Nucleus accumbens (tissue), 56 donors: ENCODE measurements at regions not wholly inside any gene's neighbourhood (a gene's known extent, or its start where the extent isn't known, plus 50 kb on each side); places are given as distances from the start of the nearest gene placed in this dataset.
A peak's percentile ranks its signal among the peaks of the same experiment; 100 is the strongest.

Experiments
- DNase-seq, 56 donors: peaks; one replicate each; lab custom pipeline; 2025; lab: John Stamatoyannopoulos, UW

DNA sequence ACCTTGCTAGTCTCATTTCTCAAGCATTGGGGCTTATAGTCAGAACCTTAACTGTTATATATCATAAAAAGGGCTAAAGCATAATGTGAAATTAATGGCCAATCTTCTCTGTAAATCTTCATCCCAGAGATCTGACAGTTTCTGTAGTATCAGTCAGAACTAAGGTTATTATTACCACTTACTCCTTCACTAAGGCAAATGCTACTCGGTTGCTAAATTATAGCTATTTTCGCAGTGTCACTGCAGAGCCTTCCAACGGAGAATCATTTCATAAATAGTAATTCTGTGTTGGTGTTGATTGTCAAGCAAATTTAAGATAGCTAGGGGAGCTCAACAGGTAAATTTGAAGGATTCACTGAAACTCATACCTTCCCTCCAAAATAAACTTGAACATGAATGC lies 258.0 kb downstream of the METTL4 start:
- DNase-seq = no peak

DNA sequence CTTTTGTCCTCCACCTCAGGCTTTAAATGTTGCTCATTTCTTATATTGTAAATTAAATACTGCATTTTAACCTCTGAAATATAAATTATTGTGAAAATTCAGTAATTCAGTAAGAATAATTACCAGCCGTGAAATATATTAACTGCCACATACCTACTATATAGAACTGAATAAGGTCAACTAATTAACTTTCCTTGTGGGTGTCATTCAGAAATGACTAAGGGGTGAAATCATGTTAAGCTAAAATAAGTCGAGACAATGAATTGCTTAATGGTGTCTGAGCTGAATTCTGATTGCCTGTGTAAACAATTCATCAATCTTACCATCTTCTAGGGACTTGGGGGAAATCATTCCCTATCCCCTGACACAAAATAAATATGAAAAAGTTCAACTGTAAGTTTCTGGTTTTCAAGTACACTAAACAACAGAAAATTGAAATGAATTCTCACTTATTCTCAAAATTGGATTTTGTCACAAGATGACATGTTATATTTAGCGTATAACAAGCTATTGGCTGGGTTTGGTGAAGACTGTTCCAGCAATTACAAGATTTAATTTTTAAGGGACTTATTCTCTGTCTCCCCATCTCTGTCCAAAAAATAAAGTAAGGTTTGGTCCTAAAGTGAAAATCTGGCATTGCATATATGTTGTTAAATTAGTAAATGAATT lies 255.1 kb downstream of the METTL4 start:
- no peak for DNase-seq

DNA sequence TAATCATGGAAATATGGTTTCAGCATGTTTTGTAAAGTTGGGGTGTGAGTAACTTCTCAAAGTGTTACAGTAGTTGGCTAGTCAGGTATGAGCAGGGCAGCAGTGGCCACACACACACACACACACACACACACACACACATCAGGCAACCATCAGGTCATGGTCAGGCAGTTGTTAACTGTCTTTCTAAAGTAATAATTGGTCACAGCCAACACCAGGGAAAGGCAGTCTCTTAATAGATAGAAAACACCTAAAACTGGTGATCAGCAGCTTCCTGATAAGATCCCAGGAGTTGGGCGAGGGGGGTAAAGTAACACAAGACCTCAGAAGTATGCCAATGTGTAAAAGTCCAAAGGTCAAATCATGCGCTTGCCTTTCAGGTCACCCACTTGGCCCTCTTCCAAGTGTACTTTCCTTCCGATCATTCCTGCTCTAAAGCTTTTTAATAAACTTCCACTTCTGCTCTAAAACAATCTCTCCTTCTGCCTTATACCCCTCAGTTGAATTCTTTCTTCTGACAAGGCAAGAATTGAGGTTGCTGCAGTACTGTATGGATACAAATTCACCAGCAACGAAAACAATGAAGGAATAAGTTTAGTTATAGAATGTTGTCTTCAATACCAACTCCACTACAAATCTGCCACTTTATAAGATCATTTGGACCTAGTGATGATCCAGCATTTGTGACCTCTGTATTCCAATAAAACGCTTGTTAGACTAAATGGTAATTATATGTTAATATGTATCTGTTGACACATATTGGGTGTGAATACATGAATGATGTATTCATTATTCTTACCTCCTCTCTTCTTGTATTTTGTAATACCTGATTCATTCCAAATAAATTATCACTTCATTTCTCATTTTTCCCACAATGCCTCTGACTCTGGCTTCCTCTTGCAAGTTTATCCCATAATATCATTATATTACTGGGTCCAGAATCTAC lies 254.3 kb downstream of the METTL4 start:
- no peak for DNase-seq

DNA sequence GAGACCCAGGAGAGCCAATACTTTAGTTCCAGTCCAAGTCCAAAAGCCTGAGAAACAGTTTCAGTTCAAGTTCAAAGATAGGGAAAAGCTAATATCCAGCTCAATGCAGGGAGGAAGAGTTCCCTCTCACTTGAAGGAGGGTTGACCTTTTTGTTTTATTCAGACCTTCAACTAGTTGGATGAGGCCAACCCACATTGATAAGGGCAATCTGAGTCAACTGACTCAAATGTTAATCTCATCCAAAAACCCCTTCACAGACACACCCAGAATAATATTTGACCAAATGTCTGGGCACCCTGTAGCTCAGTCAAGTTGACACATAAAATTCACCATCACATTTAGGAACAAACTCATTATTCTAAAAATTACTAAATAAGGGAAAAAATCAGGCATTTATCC lies 246.8 kb downstream of the METTL4 start:
- no peak for DNase-seq

DNA sequence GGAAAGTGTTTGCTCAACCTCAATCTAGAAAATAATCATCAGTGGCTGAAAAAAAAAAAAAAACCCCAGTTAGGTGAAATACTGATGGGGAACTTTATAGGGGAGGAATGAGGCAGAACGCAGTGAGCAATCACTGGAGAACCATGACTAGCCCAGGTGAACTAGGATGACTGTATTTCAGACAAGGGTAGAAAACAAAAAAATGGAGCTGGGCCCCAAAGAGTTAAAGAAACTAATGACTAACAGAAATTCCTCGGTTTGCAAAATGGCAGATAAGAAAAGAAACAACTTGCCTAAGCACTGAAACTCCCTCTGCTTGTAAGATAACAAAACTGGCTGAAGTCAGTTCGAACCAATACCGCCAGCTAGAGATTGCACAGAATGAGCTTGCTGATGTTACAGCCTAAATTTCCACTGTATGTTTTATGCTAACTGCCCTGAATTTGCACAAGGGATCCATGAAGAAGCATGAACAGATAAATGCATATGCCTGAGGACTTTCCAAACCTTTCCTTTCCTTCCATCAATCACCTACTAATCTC lies 245.9 kb downstream of the METTL4 start:
- no peak for DNase-seq

DNA sequence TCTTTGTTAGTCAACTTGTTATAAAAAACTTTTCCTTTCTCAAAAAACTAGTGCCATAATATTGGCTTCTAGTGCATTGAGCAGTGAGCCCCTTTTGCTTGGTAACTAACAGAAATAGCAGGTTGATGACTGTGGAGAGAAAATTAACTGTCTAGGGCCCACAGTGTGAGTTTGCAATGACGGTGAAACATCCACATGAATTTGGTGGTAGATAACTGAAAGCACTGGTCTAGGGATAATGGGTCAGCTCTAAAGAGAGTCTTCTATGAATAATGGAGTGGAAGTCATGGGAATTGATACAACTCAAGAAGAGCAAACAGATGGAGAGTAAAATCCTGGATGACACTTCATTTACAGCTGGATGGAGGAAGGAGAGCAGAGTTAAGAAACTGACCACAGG lies 245.4 kb downstream of the METTL4 start:
- DNase-seq = no peak

DNA sequence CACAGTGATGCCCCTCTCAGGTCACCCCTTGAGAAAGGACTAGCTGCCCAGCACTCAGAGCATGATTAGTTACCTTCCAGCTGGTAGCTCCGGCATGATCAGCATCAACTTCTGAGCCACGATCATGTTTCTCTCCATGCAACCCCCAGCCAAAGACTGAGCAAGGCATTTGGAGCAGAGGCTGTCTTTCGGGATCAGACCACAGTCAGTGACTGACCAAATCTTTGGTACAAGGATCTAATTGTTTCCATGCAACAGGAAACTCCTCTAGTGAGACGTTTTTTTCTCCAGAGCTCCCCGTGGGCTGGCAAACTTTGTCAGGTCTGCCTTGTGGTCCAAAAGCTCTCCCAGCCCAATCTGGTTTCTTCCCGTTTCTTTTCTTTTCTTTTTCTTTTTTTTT lies 244.3 kb downstream of the METTL4 start:
- DNase-seq = no peak

DNA sequence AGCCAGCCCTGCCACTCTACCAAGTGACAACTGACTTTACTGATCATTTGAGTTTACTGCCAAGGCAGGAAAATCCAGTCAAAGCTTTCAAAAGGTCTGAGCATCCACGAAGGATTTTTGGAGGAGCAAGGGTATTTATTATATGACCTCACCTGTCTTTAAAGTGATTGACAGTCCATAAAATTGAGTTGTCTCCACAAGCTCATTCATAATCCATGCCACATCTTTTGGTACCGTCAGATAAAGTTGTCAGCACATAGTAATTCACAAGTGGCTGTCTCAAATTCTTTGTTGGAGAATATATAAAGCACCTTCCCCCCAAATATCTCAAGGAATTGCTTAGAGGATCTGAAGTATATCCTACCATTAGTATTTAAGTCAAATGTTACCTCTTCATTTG lies 240.5 kb downstream of the METTL4 start:
- DNase-seq = no peak

DNA sequence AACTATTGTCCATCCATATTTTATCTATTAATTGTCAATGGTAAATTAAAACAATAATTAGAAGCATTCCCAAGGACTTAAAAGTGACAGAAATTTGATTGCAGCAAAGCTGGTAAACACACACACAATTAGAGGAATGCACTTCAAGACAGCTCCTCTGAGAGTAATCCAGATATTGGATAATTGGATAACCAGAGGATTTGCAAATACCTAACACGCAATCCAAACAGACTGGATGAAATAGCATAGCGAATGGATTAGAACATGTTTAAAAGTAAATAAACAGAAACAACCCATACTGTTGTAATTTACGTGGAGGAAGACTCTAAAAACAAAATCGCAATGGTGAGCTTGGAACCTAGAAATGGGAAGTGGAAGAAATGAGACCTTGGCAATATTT lies 239.8 kb downstream of the METTL4 start:
- no peak for DNase-seq

DNA sequence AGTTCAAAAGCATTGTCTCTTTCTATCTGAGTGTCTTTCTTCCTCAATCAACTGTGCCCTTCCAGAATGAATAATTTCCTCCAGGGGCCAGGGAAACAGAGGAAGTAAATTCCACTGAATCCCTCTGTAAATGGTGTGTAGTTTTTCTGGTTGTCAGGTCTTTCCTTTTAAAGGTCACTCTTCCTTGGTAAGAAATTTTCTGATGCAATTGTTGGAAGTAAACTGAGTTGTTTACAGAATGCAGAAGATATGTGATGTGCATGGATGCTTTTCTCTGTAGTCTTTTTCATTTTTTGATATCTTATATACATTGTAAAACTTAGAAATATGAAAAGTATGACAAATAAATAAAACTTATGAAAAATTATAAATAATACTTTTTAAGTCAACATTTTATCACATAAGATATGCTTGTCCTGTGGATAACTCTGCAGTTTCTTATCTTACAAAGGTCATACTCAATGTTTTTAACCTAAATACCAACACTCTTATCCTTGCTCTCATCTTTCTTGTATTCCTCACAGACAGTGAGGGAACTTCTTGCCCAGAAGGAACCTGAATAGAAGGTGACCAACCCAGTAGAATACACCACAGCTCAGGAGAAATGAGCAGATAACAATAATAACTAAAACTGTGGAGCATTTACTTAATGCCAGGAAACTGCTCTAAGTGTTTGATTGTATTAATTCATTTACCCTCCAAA lies 234.5 kb downstream of the METTL4 start:
- no peak for DNase-seq

DNA sequence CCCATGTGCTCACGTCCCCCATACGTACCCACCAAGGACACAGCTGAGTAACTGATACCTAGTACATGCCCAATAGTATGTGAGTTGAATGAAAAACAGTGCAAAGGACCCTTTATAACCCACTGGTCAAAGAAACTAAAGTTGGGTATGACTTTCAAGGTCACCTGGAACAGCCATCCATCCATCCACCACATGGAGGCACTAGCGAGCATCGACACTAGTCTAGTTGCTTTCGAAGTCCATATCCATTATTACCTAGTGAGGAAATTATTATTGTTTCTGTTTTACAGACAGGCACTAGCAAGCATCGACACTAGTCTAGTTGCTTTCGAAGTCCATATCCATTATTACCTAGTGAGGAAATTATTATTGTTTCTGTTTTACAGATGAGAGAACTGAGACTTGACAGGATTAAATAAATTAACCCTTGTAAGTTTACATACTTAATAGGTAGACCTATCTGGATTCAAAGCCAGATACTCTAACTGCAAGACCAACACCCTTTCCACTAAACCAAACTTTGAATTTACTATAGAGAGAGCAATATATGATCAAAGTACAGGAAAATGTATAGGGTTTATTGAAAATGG lies 233.7 kb downstream of the METTL4 start:
- DNase-seq = peak in 2 of 56 donors; percentile 1 to 2

DNA sequence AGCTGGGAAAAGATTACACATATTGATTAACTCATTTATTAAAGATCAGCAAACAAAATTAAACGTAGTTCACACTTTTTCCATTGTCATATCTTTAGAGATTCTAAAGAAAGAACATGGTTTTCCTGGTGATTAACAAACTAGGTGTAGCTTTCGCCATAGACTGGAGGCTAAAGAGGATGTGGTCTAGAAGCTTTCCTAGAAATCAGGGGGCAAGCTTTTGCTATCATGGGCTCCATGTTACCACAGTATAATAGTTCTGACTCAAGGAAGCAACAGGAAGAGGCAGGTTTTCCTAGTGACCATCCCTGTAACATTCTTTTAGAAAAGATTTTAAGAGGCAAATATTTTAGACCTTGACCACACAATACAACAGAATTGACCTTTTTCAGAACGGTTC lies 232.7 kb downstream of the METTL4 start:
- no peak for DNase-seq

DNA sequence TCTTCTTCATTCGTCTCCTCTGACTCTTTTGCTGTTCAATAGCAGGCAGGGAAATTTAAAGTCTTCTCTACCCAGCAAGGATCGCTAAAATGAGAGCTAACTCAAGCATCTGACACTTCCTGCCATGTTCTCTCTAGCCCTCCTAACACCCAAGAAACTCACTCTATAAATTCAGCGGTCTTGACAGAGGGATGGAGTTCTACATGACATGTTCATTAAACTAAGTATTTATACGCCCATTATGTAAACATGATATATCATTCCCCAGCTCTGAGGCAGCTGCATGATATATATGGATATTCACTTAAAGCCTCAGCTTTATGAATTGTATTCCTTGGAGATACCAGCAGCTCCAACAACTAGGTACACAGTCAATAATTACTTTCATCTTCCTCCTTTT lies 231.0 kb downstream of the METTL4 start:
- DNase-seq = no peak

DNA sequence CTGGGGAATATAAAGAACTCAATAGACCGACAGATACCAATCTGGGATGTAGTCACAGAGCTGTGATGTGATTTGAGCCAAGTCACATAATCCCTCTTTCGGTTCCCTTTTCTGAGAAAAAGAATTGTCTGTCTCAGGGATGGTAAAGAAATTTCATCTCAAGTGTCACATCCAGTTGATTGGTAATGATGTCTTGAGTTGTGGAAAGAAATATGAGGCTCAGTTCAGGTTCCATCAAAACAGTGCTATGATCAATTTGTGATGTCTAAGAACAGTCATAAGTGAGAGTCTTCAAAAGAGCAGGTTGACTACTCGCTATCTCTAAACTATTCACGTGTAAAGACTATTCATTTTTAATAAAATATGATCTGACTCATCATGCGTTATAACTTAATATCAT lies 223.3 kb downstream of the METTL4 start:
- DNase-seq = no peak

DNA sequence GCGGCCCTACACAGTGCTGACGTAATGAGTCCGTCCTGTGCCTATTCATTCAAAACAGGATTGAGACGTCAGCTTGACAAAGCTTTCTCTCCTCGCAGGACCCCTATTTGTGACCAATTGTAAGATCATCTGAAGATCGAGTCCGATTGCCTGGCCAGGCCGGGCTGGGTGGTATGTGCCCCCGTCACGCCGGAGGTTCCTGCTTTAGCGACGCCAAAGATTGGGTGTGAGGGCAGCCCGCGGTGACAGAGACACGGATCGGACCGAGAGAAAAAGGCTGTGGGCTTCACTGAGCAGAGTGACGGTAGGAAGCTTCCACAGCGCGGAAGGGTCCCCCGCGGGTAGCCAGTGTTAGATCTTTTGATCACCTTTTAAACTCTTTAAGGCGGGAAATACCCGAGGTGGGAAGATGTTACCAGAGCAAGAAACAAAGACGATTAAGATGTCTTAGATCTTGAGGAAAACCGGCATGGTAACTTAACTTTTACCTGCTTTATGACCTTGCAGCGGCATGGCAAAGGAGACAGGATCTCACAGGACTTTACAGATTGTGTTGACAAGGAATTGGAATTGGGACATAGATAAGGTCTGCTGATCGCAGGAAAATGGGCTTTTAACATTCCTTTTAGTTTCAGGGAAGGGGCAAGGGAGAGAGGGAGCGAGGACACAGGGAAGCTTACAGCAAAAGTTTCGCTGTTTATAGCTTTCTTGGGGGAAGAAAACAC lies 220.0 kb downstream of the METTL4 start:
- DNase-seq = no peak

DNA sequence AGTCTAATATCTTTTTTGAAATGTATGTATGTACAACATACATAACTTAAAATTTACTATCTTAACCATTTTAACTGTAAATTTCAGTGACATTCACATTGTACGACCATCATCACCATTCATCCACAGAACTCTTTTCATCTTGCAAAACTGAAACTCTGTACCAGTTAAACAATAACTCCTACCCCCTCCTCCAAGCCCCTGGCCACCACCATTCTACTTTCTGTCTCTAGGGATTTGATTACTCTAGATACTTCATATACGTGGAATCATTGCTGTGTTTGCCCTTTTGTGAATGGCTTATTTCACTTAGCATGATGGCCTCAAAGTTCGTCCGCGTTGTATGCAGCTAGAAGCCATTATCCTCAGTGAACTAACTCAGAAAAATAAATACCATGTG lies 217.0 kb downstream of the METTL4 start:
- no peak for DNase-seq

DNA sequence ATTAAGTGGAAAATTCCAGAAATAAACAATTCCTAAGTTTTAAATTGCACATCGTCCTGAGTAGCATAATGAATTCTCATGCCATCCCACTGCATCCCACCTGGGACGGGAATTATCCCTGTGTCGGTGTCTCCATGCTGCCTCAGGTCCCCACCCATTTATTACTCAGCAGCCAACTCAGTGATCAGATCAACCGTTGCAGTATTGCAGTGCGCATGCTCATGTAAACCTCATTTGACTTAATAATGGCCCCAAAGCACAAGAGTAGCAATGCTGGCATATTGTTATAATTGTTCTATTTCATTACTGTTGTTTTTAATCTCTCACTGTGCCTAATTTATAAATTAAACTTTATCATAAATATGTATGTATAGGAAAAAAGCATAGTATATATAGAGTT lies 214.4 kb downstream of the METTL4 start:
- no peak for DNase-seq

DNA sequence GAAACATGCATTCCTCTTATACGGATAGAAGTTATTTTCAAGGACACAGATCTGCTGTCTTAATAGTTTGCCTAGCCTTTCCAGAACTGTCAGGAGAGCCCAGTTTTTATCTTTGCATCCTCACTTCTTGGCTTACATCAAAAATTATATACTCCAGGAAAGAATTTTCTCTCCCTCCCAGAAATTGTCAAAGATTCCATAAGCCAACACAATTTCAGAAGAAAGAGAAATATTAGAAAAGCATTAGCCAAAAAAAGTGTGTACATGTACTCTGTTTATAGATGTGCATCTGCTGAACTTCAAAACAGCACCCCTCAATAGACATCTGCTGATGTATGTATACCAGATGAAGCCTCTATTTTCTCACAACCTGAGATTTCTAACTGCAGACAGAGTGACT lies 210.4 kb downstream of the METTL4 start:
- no peak for DNase-seq

DNA sequence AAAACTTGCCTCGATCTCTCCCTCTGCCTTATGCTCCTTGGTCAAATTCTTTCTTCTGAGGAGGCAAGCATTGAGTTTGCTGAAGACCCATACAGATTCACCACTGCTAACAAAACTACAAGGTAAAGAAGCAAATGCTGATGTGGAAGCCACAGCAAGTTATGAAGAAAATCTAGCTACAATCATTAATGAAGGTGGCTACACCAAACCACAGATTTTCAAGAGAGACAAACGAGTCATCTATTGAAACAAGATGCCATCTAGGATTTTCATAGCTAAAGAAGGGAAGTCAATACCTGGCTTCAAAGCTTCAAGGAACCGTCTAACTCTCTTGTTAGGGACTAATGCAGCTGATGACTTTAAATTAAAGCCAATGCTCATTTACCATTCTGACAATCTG lies 203.2 kb downstream of the METTL4 start:
- no peak for DNase-seq

DNA sequence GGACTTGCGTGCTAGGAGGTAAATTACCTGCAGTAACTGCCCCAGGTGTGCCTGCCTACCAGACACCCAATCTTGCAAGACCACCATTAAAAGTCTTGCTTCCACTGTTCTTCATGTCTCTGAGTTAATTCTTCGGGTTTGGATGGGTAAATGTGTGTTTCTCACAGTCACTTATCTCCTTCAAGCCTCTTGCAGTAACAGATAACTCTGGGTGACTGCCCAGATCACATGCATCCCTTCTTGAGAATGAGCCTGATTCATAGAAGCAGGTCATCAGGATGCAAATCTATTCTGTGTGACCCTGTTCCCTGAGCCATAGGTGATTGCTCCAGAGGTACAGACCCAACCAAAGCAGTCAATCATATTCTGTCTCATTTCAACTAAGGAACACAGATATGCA lies 194.6 kb downstream of the METTL4 start:
- no peak for DNase-seq
